HepG2 (cell line): ENCODE measurements at regions not wholly inside any gene's neighbourhood (a gene's known extent, or its start where the extent isn't known, plus 50 kb on each side); places are given as distances from the start of the nearest gene placed in this dataset.

Experiments used
- ARID2 ChIP-seq: sonication (generic); formaldehyde crosslinking; IDR thresholded peaks from 2 replicates; pipeline ENCODE4 v1.8.1; 2022; ENCODE audit warnings: mild to moderate bottlenecking, missing genetic modification reagents, borderline replicate concordance
- SSRP1 ChIP-seq: IDR thresholded peaks from 2 replicates; pipeline ENCODE4 v1.6.1; 2016; ENCODE audit warnings: control low read depth
- TRIM24 ChIP-seq: sonication (generic); formaldehyde crosslinking; IDR thresholded peaks from 2 replicates; pipeline ENCODE4 v1.8.0; 2022; ENCODE audit warnings: mild to moderate bottlenecking, missing genetic modification reagents
- XBP1 ChIP-seq: sonication (generic); formaldehyde crosslinking; IDR thresholded peaks from 2 replicates; pipeline ENCODE4 v1.5.0; 2020; ENCODE audit warnings: missing genetic modification reagents
- ZNF530 ChIP-seq: sonication (generic); formaldehyde crosslinking; IDR thresholded peaks from 2 replicates; pipeline ENCODE4 v1.5.0; 2020; ENCODE audit warnings: low read depth, mild to moderate bottlenecking, missing genetic modification reagents
- TF ChIP-seq, protein P1 (sequence below): conservative IDR thresholded peaks from 2 replicates; pipeline ENCODE4 v1.6.1; 2018; ENCODE audit warnings: missing genetic modification reagents
- TF ChIP-seq, protein P2 (sequence below): sonication (generic); formaldehyde crosslinking; IDR thresholded peaks from 2 replicates; pipeline ENCODE4 v1.4.0; 2020; ENCODE audit warnings: low read depth, missing genetic modification reagents
- TF ChIP-seq, protein P3 (sequence below), 2 experiments: sonication (generic) in 1 of 2; formaldehyde crosslinking in 1 of 2; IDR thresholded peaks; 2 replicates each; pipeline versions ENCODE4 v1.6.1 to v1.9.0; 2014 to 2022; ENCODE audit warnings: antibody characterized with exemption in 1 of 2, borderline replicate concordance in 1 of 2, inconsistent platforms in 1 of 2, low read depth in 1 of 2, missing genetic modification reagents in 1 of 2
- TF ChIP-seq, protein P4 (sequence below): IDR thresholded peaks from 2 replicates; pipeline ENCODE4 v1.6.1; 2016
- TF ChIP-seq, protein P5 (sequence below): sonication (generic); formaldehyde crosslinking; IDR thresholded peaks from 2 replicates; pipeline ENCODE4 v1.5.1; 2020; ENCODE audit warnings: mild to moderate bottlenecking, missing genetic modification reagents, moderate library complexity

DNA sequence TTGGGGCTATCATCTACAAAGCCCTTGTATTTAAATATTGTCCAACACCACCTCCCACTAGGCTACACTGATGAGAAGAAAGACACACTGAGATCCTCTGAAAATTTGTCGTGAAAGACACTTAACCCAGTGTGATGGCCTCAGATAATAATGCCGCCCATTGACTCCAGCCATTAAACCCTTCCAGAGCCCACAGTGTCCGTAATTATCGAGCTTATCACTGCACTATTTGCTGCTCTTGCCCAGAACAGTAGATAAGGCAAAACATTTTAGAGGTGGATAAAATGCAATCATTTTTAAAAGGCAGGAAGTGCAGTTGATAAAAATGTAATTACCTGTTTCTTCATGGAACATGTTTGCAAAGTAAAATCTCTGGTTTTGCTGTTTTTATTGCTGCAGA lies 121.3 kb upstream of the DDX18 start (continued):
- TF ChIP-seq, protein P1, sequence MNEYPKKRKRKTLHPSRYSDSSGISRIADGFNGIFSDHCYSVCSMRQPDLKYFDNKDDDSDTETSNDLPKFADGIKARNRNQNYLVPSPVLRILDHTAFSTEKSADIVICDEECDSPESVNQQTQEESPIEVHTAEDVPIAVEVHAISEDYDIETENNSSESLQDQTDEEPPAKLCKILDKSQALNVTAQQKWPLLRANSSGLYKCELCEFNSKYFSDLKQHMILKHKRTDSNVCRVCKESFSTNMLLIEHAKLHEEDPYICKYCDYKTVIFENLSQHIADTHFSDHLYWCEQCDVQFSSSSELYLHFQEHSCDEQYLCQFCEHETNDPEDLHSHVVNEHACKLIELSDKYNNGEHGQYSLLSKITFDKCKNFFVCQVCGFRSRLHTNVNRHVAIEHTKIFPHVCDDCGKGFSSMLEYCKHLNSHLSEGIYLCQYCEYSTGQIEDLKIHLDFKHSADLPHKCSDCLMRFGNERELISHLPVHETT (CRISPR knock-in tag): no peak
- TF ChIP-seq, protein P2, sequence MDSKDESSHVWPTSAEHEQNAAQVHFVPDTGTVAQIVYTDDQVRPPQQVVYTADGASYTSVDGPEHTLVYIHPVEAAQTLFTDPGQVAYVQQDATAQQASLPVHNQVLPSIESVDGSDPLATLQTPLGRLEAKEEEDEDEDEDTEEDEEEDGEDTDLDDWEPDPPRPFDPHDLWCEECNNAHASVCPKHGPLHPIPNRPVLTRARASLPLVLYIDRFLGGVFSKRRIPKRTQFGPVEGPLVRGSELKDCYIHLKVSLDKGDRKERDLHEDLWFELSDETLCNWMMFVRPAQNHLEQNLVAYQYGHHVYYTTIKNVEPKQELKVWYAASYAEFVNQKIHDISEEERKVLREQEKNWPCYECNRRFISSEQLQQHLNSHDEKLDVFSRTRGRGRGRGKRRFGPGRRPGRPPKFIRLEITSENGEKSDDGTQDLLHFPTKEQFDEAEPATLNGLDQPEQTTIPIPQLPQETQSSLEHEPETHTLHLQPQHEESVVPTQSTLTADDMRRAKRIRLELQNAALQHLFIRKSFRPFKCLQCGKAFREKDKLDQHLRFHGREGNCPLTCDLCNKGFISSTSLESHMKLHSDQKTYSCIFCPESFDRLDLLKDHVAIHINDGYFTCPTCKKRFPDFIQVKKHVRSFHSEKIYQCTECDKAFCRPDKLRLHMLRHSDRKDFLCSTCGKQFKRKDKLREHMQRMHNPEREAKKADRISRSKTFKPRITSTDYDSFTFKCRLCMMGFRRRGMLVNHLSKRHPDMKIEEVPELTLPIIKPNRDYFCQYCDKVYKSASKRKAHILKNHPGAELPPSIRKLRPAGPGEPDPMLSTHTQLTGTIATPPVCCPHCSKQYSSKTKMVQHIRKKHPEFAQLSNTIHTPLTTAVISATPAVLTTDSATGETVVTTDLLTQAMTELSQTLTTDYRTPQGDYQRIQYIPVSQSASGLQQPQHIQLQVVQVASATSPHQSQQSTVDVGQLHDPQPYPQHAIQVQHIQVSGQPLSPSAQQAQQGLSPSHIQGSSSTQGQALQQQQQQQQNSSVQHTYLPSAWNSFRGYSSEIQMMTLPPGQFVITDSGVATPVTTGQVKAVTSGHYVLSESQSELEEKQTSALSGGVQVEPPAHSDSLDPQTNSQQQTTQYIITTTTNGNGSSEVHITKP (CRISPR knock-in tag): no peak
- no peak for TF ChIP-seq ARID2 (CRISPR knock-in tag)
- no peak for TF ChIP-seq SSRP1 (CRISPR knock-in tag)
- no peak for TF ChIP-seq XBP1 (CRISPR knock-in tag)
- TF ChIP-seq, protein P3, sequence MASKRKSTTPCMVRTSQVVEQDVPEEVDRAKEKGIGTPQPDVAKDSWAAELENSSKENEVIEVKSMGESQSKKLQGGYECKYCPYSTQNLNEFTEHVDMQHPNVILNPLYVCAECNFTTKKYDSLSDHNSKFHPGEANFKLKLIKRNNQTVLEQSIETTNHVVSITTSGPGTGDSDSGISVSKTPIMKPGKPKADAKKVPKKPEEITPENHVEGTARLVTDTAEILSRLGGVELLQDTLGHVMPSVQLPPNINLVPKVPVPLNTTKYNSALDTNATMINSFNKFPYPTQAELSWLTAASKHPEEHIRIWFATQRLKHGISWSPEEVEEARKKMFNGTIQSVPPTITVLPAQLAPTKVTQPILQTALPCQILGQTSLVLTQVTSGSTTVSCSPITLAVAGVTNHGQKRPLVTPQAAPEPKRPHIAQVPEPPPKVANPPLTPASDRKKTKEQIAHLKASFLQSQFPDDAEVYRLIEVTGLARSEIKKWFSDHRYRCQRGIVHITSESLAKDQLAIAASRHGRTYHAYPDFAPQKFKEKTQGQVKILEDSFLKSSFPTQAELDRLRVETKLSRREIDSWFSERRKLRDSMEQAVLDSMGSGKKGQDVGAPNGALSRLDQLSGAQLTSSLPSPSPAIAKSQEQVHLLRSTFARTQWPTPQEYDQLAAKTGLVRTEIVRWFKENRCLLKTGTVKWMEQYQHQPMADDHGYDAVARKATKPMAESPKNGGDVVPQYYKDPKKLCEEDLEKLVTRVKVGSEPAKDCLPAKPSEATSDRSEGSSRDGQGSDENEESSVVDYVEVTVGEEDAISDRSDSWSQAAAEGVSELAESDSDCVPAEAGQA (IDR thresholded peaks at IDR 0.05; ENCODE audit: low read depth): no peak
- TF ChIP-seq, protein P3 (CRISPR knock-in tag; IDR thresholded peaks at IDR 0.05; ENCODE audit: borderline replicate concordance): no peak
- no peak for TF ChIP-seq TRIM24
- TF ChIP-seq, protein P4, sequence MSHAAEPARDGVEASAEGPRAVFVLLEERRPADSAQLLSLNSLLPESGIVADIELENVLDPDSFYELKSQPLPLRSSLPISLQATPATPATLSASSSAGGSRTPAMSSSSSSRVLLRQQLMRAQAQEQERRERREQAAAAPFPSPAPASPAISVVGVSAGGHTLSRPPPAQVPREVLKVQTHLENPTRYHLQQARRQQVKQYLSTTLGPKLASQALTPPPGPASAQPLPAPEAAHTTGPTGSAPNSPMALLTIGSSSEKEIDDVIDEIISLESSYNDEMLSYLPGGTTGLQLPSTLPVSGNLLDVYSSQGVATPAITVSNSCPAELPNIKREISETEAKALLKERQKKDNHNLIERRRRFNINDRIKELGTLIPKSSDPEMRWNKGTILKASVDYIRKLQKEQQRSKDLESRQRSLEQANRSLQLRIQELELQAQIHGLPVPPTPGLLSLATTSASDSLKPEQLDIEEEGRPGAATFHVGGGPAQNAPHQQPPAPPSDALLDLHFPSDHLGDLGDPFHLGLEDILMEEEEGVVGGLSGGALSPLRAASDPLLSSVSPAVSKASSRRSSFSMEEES (CRISPR knock-in tag): no peak
- TF ChIP-seq, protein P5, sequence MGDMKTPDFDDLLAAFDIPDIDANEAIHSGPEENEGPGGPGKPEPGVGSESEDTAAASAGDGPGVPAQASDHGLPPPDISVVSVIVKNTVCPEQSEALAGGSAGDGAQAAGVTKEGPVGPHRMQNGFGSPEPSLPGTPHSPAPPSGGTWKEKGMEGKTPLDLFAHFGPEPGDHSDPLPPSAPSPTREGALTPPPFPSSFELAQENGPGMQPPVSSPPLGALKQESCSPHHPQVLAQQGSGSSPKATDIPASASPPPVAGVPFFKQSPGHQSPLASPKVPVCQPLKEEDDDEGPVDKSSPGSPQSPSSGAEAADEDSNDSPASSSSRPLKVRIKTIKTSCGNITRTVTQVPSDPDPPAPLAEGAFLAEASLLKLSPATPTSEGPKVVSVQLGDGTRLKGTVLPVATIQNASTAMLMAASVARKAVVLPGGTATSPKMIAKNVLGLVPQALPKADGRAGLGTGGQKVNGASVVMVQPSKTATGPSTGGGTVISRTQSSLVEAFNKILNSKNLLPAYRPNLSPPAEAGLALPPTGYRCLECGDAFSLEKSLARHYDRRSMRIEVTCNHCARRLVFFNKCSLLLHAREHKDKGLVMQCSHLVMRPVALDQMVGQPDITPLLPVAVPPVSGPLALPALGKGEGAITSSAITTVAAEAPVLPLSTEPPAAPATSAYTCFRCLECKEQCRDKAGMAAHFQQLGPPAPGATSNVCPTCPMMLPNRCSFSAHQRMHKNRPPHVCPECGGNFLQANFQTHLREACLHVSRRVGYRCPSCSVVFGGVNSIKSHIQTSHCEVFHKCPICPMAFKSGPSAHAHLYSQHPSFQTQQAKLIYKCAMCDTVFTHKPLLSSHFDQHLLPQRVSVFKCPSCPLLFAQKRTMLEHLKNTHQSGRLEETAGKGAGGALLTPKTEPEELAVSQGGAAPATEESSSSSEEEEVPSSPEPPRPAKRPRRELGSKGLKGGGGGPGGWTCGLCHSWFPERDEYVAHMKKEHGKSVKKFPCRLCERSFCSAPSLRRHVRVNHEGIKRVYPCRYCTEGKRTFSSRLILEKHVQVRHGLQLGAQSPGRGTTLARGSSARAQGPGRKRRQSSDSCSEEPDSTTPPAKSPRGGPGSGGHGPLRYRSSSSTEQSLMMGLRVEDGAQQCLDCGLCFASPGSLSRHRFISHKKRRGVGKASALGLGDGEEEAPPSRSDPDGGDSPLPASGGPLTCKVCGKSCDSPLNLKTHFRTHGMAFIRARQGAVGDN (CRISPR knock-in tag): no peak
- TF ChIP-seq ZNF530: no peak
